HAP-1 (cell line): ENCODE measurements at regions not wholly inside any gene's neighbourhood (a gene's known extent, or its start where the extent isn't known, plus 50 kb on each side); places are given as distances from the start of the nearest gene placed in this dataset.

Source experiments
- DNase-seq, 2 experiments: peaks; one replicate each; pipeline ENCODE4 v3.0.0-alpha.2; 2016 to 2020; ENCODE audit warnings: low spot score in 2 of 2
- H3K27me3 ChIP-seq: fragments of 250-450 bp; sonication (Bioruptor Pico); 2 replicates; pipeline ENCODE4 v1.5.1; 2020; ENCODE audit warnings: low read depth, mild to moderate bottlenecking, moderate library complexity
- H3K36me3 ChIP-seq: fragments of 250-450 bp; sonication (Bioruptor Pico); replicated peaks from 2 replicates; pipeline ENCODE4 v1.5.1; 2020; ENCODE audit warnings: mild to moderate bottlenecking
- H3K4me1 ChIP-seq: fragments of 250-450 bp; sonication (Bioruptor Pico); 2 replicates; pipeline ENCODE4 v1.5.1; 2020; ENCODE audit warnings: mild to moderate bottlenecking
- H3K4me3 ChIP-seq: fragments of 250-450 bp; sonication (Bioruptor Pico); 2 replicates; pipeline ENCODE4 v1.5.1; 2020; ENCODE audit warnings: mild to moderate bottlenecking, moderate library complexity
- H3K9me3 ChIP-seq: fragments of 250-450 bp; sonication (Bioruptor Pico); 2 replicates; pipeline ENCODE4 v1.5.1; 2020; ENCODE audit warnings: mild to moderate bottlenecking, moderate library complexity
- in situ Hi-C: fragments of 300-500 bp; cut with MboI; formaldehyde crosslinking; loops from 3 replicates; pipeline ENCODE4 v1.14.3; 2020; ENCODE audit warnings: low sequenced_read_pairs, inconsistent platforms, mixed read lengths

DNA sequence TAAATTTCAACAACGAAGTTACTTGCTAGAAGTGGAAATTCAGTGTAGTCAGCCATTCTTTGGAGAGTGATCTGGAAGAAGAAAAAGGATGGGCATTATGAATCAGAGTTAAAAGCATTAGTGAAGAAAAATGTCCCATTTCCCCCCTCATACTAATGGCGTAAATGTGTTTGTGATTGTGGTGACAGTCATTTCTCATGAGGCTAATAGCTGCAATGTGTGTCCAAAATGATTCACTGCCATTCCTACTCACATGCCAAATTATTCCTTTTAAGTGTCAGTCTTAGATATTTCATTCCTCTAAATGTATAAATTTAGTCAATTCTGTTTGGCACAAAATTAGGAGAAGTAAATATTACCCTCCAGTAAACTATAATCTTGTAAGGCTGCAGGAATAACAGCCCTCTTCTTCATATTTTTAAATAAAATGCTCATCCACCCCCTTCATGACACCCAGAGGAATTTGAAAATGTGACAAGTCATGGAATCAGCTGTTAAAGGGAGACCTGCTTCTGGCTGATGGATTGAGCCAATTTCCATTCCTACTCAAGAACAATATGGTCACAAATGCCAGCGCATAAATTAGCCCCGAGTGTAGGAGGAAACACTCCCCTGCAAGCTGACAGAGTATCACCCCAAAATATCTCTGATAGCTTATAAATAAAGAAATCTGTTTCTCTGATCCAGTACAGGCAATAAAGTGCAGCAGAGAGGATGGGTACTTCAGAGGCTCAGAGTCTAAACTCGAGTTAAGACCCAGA is 912.3 kb upstream of the SEL1L start:
- H3K4me1 ChIP-seq, result peaks cover 16% of the 10 kb centered on the region
- H3K36me3 ChIP-seq, result no peaks in the 10 kb centered on the region
- H3K27me3 ChIP-seq, result no peaks in the 10 kb centered on the region
- in situ Hi-C loops, result no loop called here
- no peaks in the 10 kb centered on the region for H3K9me3 ChIP-seq
- H3K4me3 ChIP-seq, result no peak overlapping the region
- DNase-seq, result no peak

DNA sequence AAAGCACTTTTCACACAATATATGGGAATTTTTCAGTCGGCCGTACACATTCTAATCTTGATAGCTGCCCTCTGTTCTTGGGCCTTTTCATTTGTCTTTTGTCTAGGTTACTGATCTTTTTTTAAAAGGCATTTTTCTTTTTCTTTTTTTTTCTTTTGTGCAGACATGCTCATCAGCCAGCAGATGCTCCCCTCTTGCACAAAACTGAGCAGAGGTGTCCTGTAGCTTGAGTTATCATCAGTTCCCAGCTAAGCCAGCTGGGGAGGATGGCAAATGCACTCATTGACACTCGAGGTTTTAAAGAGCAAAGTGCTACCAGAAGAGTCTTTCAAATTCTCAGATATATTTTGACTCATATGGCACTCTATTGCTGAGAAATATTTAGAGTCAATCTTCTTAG is 913.9 kb upstream of the SEL1L start:
- H3K27me3 ChIP-seq, result no peaks in the 10 kb centered on the region
- peak; percentile 69 to 86 for DNase-seq
- peaks cover 16% of the 10 kb centered on the region for H3K4me1 ChIP-seq
- in situ Hi-C loops, result no loop called here
- H3K9me3 ChIP-seq, result no peaks in the 10 kb centered on the region
- H3K4me3 ChIP-seq, result no peak overlapping the region
- no peaks in the 10 kb centered on the region for H3K36me3 ChIP-seq

DNA sequence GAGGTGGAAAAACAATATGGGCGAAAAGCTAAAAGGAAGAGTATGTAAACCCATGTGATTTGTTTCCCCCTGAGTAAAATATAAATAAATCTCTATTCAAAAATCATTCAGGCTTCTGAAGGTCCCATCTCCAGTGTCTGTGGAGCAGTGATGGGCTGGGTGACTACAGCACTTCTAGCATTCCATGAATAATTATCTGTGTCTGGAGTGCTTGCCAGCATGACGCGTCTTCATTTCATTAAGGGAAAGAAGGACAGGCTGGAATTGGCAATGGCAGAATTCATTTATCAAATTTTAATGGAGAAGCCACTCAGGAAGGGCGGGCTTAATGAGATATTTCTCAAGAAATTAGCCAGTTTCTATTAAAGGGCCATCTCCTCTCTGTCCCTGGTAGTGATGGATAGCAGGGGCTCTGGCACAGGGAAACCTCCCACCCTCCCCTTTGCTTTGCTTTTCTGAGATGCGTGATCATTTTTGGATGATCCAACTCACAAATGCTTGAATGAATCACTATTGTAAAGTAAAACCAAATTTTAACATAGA is 916.3 kb upstream of the SEL1L start:
- DNase-seq, result no peak
- no peak overlapping the region for H3K4me3 ChIP-seq
- no peaks in the 10 kb centered on the region for H3K36me3 ChIP-seq
- no peaks in the 10 kb centered on the region for H3K9me3 ChIP-seq
- H3K4me1 ChIP-seq, result peaks cover 16% of the 10 kb centered on the region
- in situ Hi-C loops, result no loop called here
- H3K27me3 ChIP-seq, result no peaks in the 10 kb centered on the region

DNA sequence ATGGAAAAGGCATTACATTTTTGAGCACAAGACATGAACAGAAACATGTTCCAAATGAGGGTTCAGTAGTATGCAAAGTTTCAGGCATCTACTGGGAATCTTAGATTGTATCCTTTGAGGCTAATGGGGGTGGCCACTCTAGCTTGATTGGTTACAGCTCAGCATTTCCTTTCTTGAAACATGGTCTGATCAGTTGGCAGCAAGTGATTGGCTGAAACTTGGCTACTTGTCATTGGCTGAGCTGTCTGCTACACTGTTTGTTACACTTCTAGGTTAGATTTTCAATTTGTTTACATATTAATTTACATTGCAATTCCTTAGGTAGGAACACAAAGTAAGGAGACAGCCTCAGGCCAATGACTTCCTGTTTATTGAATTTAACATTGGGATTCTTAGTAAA is 918.0 kb upstream of the SEL1L start:
- in situ Hi-C loops, result no loop called here
- Histone ChIP-seq H3K36me3 (no peaks in the 10 kb centered on the region), H3K27me3 (no peaks in the 10 kb centered on the region), H3K9me3 (no peaks in the 10 kb centered on the region), H3K4me3 (no peak overlapping the region), H3K4me1 (peaks cover 13% of the 10 kb centered on the region)
- no peak for DNase-seq

DNA sequence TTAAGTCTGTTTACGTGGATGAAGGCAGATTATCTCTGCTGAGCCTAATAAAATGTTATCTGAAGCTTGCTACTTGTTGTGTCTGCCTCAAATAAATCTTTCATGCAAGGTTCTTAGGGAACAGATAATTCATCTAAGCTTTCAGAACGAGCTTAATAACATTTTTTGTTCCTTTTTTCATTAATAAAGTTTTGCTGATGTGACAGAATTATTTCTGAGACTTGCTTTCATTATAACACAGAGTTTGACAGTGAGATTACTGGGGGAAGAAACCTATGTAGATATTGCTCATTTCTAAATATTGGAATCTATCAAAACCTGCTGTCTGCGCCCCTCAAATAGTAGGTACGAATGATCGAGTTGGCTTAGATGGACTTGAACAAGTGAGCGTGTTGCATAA is 948.7 kb upstream of the SEL1L start:
- in situ Hi-C loops, result no loop called here
- no peaks in the 10 kb centered on the region for H3K9me3 ChIP-seq
- H3K36me3 ChIP-seq, result no peaks in the 10 kb centered on the region
- no peak overlapping the region for H3K4me3 ChIP-seq
- H3K27me3 ChIP-seq, result no peaks in the 10 kb centered on the region
- no peak for DNase-seq
- H3K4me1 ChIP-seq, result no peaks in the 10 kb centered on the region

DNA sequence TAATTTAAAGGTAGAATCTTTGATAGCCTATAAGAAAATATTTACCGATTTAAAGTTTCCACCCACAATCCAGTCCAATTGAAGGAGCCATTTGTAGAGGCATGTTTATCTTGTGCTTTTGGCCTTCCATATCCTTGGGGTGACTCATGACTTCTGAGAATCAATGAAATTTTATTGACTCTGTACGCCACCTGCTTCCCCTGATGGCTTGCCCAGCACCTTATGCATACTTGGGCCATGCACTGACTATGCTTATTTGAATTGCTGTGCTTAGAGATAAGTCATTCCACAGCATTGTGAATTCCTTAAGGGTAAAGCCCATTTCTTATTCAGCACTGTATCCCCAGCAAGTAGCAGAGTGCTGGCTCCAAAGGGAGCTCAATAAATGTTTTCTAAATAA is 954.8 kb upstream of the SEL1L start:
- Histone ChIP-seq H3K27me3 (no peaks in the 10 kb centered on the region), H3K9me3 (no peaks in the 10 kb centered on the region), H3K36me3 (no peaks in the 10 kb centered on the region), H3K4me1 (peaks cover 10% of the 10 kb centered on the region), H3K4me3 (no peak overlapping the region)
- in situ Hi-C loops, result no loop called here
- DNase-seq, result no peak

DNA sequence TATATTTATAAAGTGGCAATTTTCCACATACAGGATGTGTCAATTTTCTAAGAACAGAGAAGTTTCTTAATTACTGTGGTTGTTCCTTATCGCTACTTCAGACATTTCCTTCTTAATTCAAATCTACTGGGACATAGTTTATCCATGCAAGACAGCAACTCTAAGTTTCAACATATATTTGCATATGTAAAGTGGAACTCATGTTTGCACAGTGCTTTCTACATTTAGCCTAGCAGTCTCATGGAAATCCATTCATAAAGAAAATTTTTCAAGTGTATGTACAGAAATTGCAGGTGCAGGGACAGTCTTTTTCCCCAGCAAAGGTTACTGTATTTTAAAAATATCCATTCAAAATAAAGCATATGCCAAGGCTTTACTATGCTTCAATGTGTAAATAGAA is 956.7 kb upstream of the SEL1L start:
- DNase-seq, result peak in 1 of 2 experiments; percentile 80
- Histone ChIP-seq H3K27me3 (no peaks in the 10 kb centered on the region), H3K4me1 (peaks cover 10% of the 10 kb centered on the region), H3K4me3 (no peak overlapping the region), H3K36me3 (no peaks in the 10 kb centered on the region), H3K9me3 (no peaks in the 10 kb centered on the region)
- in situ Hi-C loops, result no loop called here

DNA sequence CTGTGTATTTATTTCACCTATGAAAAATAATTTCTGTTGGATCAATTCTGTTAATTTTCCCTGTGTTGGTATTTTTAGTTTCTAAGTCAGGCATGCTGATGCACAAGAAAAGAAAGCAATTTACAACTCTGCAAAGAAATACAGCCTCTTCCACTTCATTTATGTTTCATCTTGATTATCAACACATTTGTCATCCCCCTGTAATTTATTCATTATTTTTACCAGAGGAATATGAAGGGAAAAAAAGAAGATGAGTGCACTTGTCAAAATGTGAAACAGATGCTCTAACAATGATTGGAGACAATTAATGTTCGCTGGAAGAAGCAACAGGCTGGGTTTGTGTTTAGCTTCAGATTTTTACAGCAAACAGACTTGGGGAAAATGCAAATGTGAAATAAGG is 958.5 kb upstream of the SEL1L start:
- Histone ChIP-seq H3K36me3 (no peaks in the 10 kb centered on the region), H3K9me3 (no peaks in the 10 kb centered on the region), H3K4me3 (no peak overlapping the region), H3K27me3 (no peaks in the 10 kb centered on the region), H3K4me1 (peaks cover 10% of the 10 kb centered on the region)
- no peak for DNase-seq
- in situ Hi-C loops, result no loop called here

DNA sequence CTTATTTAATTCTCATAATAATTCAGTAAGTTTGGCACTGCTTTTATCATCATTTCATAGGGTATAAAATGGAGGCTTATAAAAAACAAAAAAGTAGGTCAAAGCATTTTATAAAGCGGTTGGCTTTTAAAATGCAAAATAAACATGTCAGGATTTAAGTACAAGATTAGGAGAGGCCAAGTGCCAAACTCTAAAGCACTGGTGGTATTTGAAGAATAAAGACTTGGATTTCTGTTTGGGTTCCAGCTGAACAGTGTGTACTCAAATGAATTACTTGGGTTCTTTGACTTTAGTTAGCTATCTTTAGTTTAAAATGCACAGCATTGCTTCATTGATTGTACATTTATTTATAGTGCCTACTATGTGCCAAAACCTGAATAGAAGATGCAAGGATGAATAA is 966.6 kb upstream of the SEL1L start:
- Histone ChIP-seq H3K27me3 (no peaks in the 10 kb centered on the region), H3K9me3 (no peaks in the 10 kb centered on the region), H3K4me1 (peaks cover 10% of the 10 kb centered on the region), H3K36me3 (no peaks in the 10 kb centered on the region), H3K4me3 (no peak overlapping the region)
- peak in 1 of 2 experiments; percentile 50 for DNase-seq
- in situ Hi-C loops, result no loop called here

DNA sequence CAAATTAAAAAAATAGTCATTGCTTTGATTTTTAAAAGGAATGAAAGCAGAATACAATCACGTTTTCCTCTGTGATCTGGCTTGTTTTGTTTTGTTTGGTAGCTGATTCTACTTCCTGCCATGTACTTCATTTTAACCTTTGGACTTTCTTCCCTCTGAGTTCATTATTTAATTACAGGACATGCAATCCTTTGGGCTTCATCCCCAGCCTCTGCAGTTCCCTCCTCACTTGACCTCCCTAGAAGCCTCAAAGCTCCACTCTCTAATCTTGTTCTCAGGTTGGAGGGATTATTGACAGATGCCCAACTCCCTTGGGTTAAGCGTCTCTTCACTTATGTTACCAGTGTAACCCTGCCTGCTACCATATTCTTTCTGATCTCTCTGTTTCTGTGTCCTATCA is 967.9 kb upstream of the SEL1L start:
- Histone ChIP-seq H3K9me3 (no peaks in the 10 kb centered on the region), H3K36me3 (no peaks in the 10 kb centered on the region), H3K27me3 (no peaks in the 10 kb centered on the region), H3K4me1 (peaks cover 10% of the 10 kb centered on the region), H3K4me3 (no peak overlapping the region)
- no peak for DNase-seq
- in situ Hi-C loops, result no loop called here

DNA sequence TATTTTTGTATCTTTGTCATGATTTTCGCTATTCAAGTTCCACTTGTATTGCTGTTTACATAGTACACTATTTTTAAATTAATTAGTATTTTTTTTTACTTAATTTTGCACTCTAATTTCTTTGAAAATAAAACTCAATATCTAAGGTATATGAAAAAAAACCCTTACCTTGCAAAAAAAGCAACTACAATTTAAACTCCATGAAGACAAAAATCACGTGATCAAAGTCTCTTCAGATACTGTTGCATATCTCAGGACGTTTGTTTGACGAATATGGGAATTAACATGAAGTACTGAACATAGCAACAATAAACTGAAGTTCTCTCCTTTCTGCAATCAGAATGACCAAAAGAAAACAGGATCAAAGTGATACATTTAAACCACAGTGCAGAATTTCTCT is 968.4 kb upstream of the SEL1L start:
- in situ Hi-C loops, result no loop called here
- H3K4me1 ChIP-seq, result peaks cover 10% of the 10 kb centered on the region
- H3K4me3 ChIP-seq, result no peak overlapping the region
- H3K9me3 ChIP-seq, result no peaks in the 10 kb centered on the region
- no peak for DNase-seq
- no peaks in the 10 kb centered on the region for H3K36me3 ChIP-seq
- H3K27me3 ChIP-seq, result no peaks in the 10 kb centered on the region

DNA sequence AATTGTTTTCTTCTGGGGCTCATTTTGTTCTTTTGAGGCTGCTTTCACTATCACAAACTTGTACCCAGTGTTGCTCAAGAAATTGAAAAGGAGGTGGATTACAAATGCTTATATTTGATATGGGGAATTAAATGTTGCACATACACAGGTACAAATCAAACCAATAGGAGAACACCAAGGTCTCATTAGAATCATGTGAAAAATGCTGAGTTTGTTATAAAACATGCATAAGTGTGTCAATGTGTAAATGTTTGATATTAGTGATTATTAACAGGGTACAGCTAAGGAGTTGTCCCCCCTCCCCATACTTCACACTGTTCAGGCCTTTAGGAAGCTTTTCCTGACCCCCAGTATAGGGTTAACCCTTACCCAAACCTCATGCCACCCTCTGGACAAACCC is 971.2 kb upstream of the SEL1L start:
- in situ Hi-C loops, result no loop called here
- DNase-seq, result no peak
- Histone ChIP-seq H3K4me1 (peaks cover 10% of the 10 kb centered on the region), H3K27me3 (no peaks in the 10 kb centered on the region), H3K36me3 (no peaks in the 10 kb centered on the region), H3K4me3 (no peak overlapping the region), H3K9me3 (no peaks in the 10 kb centered on the region)

DNA sequence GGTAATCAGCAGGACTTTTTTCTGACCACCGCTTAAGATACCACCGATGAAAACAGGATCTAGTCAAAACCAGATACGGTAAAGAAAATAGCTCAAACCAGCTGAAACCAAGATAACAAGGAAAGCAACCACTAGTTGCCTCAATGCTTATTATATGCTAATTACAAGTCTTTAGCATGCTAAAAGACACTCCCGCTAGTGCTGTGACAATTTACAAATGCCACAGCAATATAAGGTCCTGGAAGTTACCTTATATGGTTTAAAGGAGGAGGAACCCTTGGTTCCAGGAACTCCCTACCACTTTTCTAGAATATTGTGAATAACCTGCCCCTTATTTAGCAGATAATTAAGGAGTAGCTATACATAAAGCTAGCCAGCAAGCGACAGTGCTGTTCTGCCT is 976.4 kb upstream of the SEL1L start:
- in situ Hi-C loops, result no loop called here
- peak in 1 of 2 experiments; percentile 25 for DNase-seq
- no peak overlapping the region for H3K4me3 ChIP-seq
- H3K36me3 ChIP-seq, result no peaks in the 10 kb centered on the region
- H3K27me3 ChIP-seq, result no peaks in the 10 kb centered on the region
- H3K4me1 ChIP-seq, result peaks cover 5% of the 10 kb centered on the region; the same call in 1 of the 2 replicates
- H3K9me3 ChIP-seq, result no peaks in the 10 kb centered on the region

DNA sequence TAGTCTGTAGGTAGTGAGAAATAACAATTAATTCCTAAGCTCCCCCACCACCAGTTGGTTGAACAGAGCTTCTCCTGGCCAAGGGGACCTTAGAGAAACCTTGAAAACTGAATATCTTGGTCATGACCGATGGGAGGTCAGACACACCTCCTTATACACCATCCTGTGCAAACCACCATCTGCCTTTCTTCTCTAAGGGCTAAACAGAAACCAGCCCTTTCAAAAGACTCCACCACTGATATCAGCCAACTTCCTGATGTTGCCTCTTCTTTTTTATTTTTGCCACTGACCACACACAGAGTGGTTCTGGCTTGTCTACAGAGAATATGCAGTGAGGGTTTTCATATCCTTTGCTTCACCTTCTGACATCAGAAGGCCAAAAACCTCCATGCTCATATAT is 977.7 kb upstream of the SEL1L start:
- Histone ChIP-seq H3K4me3 (no peak overlapping the region), H3K36me3 (no peaks in the 10 kb centered on the region), H3K27me3 (no peaks in the 10 kb centered on the region), H3K4me1 (peaks cover 5% of the 10 kb centered on the region; the same call in 1 of the 2 replicates), H3K9me3 (no peaks in the 10 kb centered on the region)
- in situ Hi-C loops, result no loop called here
- DNase-seq, result no peak

DNA sequence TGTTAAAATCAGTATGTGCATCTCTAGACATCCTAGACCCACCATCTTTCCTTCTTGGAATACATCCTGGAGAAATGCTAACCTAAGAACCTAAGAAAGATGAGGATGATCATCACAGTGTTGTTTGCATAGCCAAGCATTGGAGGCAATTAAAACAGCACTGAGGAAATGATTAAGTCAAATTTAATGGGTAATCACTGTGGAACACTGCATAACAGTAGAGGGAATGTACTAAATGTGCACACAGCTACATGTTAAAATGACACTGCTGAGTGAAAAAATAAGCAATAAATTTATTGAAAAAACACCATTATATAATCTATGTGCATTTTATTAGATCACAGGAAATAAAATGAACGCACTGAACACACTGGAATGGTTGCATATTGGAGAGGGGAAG is 987.1 kb upstream of the SEL1L start:
- H3K9me3 ChIP-seq, result no peaks in the 10 kb centered on the region
- H3K4me3 ChIP-seq, result no peak overlapping the region
- no peaks in the 10 kb centered on the region for H3K36me3 ChIP-seq
- H3K4me1 ChIP-seq, result no peaks in the 10 kb centered on the region
- DNase-seq, result no peak
- in situ Hi-C loops, result no loop called here
- no peaks in the 10 kb centered on the region for H3K27me3 ChIP-seq
